GM12875 (cell line): ENCODE measurements at regions not wholly inside any gene's neighbourhood (a gene's known extent, or its start where the extent isn't known, plus 50 kb on each side); places are given as distances from the start of the nearest gene placed in this dataset.

Source experiments
- H3K4me3 ChIP-seq: one replicate; pipeline ENCODE4 v1.5.1; 2011; ENCODE audit warnings: low read depth, low read length, control low read depth
- CTCF ChIP-seq: IDR thresholded peaks from 2 replicates; pipeline ENCODE4 v1.5.1; 2011; ENCODE audit warnings: low read depth, mild to moderate bottlenecking, control low read depth, inconsistent platforms, low read length, moderate library complexity, borderline replicate concordance; ENCODE audit not compliant: insufficient read depth

- no peak for TF ChIP-seq CTCF
- no peak overlapping the region for H3K4me3 ChIP-seq
Measured at GRCh38 chr3:147934451-147935180, 525.5 kb downstream of the ZIC1 start.

- no peak for TF ChIP-seq CTCF
- H3K4me3 ChIP-seq: no peak overlapping the region
Measured at GRCh38 chr3:147937341-147937740, 528.2 kb downstream of the ZIC1 start.

GRCh38 chr3:147937891-147938290, 528.7 kb downstream of the ZIC1 start:
- no peak for TF ChIP-seq CTCF
- H3K4me3 ChIP-seq: no peak overlapping the region

- H3K4me3 ChIP-seq: no peak overlapping the region
- no peak for TF ChIP-seq CTCF
Measured at GRCh38 chr3:147939425-147939824, 530.3 kb downstream of the ZIC1 start.

GRCh38 chr3:147939839-147940238, 530.7 kb downstream of the ZIC1 start:
- TF ChIP-seq CTCF: no peak
- no peak overlapping the region for H3K4me3 ChIP-seq

GRCh38 chr3:147940405-147941193, 531.4 kb downstream of the ZIC1 start:
- TF ChIP-seq CTCF: no peak
- H3K4me3 ChIP-seq: no peak overlapping the region

GRCh38 chr3:147941969-147942368, 532.8 kb downstream of the ZIC1 start:
- TF ChIP-seq CTCF: no peak
- no peak overlapping the region for H3K4me3 ChIP-seq
